Vagina (tissue), 2 donors: ENCODE measurements at regions not wholly inside any gene's neighbourhood (a gene's known extent, or its start where the extent isn't known, plus 50 kb on each side); places are given as distances from the start of the nearest gene placed in this dataset.

Experiments
- POLR2A ChIP-seq, 2 donors: fragments of 450-650 bp; IDR thresholded peaks; one replicate each; pipeline ENCODE4 v1.6.1; 2017; ENCODE audit warnings: antibody characterized with exemption in 2 of 2, mild to moderate bottlenecking in 2 of 2, moderate library complexity in 2 of 2
- POLR2AphosphoS5 ChIP-seq, 2 donors: sonication (generic); formaldehyde crosslinking; IDR thresholded peaks; one replicate each; pipeline ENCODE4 v1.9.0; 2017; ENCODE audit warnings: antibody characterized with exemption in 2 of 2, mild to moderate bottlenecking in 2 of 2, low read depth in 1 of 2; ENCODE audit not compliant: insufficient read depth in 1 of 2
- TF ChIP-seq, protein P1 (sequence below), 3 experiments: fragments of 450-650 bp in 2 of 3; fragments of 200-600 bp in 1 of 3; sonication (generic) in 1 of 3; IDR thresholded peaks; one replicate each; pipeline ENCODE4 v1.5.1; 2017 to 2019; ENCODE audit warnings: antibody characterized with exemption in 3 of 3, mild to moderate bottlenecking in 2 of 3, moderate library complexity in 2 of 3

DNA sequence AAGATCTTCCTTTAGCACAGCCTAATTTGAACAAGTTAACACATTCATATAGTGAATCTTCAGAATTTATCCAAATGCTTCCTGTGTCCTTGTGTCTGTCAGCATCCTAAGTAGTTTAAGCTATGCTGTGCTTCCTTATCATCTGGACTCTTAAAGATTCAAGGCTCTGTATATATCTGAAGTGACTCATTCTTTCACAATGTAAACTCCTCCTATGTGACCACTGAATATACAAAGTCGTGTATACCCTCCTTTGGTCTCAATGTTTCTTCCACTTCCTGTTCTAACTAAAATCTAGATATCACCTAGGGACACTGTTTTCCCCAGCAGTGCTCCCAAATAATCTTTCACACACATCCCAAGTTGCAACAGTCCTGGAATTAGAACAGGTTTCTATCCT is 935.7 kb upstream of the NUDT12 start:
- TF ChIP-seq, protein P1, sequence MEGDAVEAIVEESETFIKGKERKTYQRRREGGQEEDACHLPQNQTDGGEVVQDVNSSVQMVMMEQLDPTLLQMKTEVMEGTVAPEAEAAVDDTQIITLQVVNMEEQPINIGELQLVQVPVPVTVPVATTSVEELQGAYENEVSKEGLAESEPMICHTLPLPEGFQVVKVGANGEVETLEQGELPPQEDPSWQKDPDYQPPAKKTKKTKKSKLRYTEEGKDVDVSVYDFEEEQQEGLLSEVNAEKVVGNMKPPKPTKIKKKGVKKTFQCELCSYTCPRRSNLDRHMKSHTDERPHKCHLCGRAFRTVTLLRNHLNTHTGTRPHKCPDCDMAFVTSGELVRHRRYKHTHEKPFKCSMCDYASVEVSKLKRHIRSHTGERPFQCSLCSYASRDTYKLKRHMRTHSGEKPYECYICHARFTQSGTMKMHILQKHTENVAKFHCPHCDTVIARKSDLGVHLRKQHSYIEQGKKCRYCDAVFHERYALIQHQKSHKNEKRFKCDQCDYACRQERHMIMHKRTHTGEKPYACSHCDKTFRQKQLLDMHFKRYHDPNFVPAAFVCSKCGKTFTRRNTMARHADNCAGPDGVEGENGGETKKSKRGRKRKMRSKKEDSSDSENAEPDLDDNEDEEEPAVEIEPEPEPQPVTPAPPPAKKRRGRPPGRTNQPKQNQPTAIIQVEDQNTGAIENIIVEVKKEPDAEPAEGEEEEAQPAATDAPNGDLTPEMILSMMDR (IDR thresholded peaks at IDR 0.05) = no peak
- TF ChIP-seq POLR2AphosphoS5 (IDR thresholded peaks at IDR 0.05; ENCODE audit: insufficient read depth in 1 of 2, low read depth in 1 of 2) = no peak
- TF ChIP-seq POLR2A (IDR thresholded peaks at IDR 0.05) = no peak
